ENCODE measurements at regions not wholly inside any gene's neighbourhood (a gene's known extent, or its start where the extent isn't known, plus 50 kb on each side); places are given as distances from the start of the nearest gene placed in this dataset.

DNA sequence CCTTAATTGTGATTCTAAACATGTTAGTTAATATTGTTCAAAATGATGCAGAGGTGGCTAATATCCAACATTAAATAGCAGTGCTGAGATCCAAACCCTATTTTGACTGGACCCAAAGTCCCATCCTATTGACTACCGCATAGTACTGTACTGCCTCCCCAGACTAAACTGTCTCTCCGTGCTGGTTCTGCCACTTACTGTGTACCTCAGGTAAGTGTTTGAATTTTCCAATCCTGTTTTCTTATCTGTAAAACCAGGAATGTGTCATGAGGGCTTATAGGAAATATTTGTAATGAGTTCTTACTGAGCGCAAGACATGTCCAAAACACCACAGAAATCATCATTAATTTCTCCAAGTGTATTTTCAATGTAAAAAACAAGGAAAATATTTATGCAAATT lies 209.2 kb upstream of the CD180 start:
- TF ChIP-seq, protein P1, sequence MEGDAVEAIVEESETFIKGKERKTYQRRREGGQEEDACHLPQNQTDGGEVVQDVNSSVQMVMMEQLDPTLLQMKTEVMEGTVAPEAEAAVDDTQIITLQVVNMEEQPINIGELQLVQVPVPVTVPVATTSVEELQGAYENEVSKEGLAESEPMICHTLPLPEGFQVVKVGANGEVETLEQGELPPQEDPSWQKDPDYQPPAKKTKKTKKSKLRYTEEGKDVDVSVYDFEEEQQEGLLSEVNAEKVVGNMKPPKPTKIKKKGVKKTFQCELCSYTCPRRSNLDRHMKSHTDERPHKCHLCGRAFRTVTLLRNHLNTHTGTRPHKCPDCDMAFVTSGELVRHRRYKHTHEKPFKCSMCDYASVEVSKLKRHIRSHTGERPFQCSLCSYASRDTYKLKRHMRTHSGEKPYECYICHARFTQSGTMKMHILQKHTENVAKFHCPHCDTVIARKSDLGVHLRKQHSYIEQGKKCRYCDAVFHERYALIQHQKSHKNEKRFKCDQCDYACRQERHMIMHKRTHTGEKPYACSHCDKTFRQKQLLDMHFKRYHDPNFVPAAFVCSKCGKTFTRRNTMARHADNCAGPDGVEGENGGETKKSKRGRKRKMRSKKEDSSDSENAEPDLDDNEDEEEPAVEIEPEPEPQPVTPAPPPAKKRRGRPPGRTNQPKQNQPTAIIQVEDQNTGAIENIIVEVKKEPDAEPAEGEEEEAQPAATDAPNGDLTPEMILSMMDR (conservative IDR thresholded peaks at IDR 0.05), result no peak
- TF ChIP-seq EZH2 (IDR thresholded peaks at IDR 0.05; ENCODE audit: low read depth), result no peak
